Stomach (tissue), 4 donors: ENCODE measurements at regions not wholly inside any gene's neighbourhood (a gene's known extent, or its start where the extent isn't known, plus 50 kb on each side); places are given as distances from the start of the nearest gene placed in this dataset.

ENCODE experiments used
- EP300 ChIP-seq: sonication (generic); formaldehyde crosslinking; IDR thresholded peaks from one replicate; pipeline ENCODE4 v1.6.1; 2017; ENCODE audit warnings: antibody characterized with exemption
- TF ChIP-seq, protein P1 (sequence below), 7 experiments: fragments of 450-650 bp in 4 of 7; fragments of 200-600 bp in 3 of 7; sonication (generic) in 3 of 7; IDR thresholded peaks; one replicate each; pipeline ENCODE4 v1.5.1; 2016 to 2019; ENCODE audit warnings: antibody characterized with exemption in 7 of 7, control low read depth in 2 of 7, mild to moderate bottlenecking in 1 of 7

GRCh38 chr17:63035271-63035670, 69.2 kb downstream of the TANC2 start:
- TF ChIP-seq, protein P1, sequence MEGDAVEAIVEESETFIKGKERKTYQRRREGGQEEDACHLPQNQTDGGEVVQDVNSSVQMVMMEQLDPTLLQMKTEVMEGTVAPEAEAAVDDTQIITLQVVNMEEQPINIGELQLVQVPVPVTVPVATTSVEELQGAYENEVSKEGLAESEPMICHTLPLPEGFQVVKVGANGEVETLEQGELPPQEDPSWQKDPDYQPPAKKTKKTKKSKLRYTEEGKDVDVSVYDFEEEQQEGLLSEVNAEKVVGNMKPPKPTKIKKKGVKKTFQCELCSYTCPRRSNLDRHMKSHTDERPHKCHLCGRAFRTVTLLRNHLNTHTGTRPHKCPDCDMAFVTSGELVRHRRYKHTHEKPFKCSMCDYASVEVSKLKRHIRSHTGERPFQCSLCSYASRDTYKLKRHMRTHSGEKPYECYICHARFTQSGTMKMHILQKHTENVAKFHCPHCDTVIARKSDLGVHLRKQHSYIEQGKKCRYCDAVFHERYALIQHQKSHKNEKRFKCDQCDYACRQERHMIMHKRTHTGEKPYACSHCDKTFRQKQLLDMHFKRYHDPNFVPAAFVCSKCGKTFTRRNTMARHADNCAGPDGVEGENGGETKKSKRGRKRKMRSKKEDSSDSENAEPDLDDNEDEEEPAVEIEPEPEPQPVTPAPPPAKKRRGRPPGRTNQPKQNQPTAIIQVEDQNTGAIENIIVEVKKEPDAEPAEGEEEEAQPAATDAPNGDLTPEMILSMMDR (IDR thresholded peaks at IDR 0.05), result no peak
- no peak for TF ChIP-seq EP300
